GM12801 (cell line): ENCODE measurements at regions not wholly inside any gene's neighbourhood (a gene's known extent, or its start where the extent isn't known, plus 50 kb on each side); places are given as distances from the start of the nearest gene placed in this dataset.

Experiments
- CTCF ChIP-seq: IDR thresholded peaks from one replicate; pipeline ENCODE4 v1.5.1; 2011; ENCODE audit warnings: control low read depth; ENCODE audit not compliant: insufficient read length; ENCODE audit errors: extremely low read depth

- TF ChIP-seq CTCF = no peak
Observed at GRCh38 chr1:213375002-213375401, 324.0 kb downstream of the RPS6KC1 start.

- TF ChIP-seq CTCF = no peak
Observed at GRCh38 chr1:213376862-213377372, 325.9 kb downstream of the RPS6KC1 start.

- no peak for TF ChIP-seq CTCF
Observed at GRCh38 chr1:213380865-213381264, 329.8 kb downstream of the RPS6KC1 start.

GRCh38 chr1:213381572-213382084, 330.6 kb downstream of the RPS6KC1 start:
- no peak for TF ChIP-seq CTCF

- TF ChIP-seq CTCF = no peak
Observed at GRCh38 chr1:213383465-213383864, 332.4 kb downstream of the RPS6KC1 start.

GRCh38 chr1:213385201-213385600, 334.2 kb downstream of the RPS6KC1 start:
- TF ChIP-seq CTCF = no peak

GRCh38 chr1:213385806-213386324, 334.8 kb downstream of the RPS6KC1 start:
- TF ChIP-seq CTCF = no peak
